DND-41 (cell line): ENCODE measurements at regions not wholly inside any gene's neighbourhood (a gene's known extent, or its start where the extent isn't known, plus 50 kb on each side); places are given as distances from the start of the nearest gene placed in this dataset.

ENCODE experiments used
- EZH2 ChIP-seq: IDR thresholded peaks from 3 replicates; pipeline ENCODE4 v1.6.1; 2012; ENCODE audit warnings: borderline replicate concordance, low read depth, mild to moderate bottlenecking, moderate library complexity, low read length, inconsistent platforms; ENCODE audit not compliant: severe bottlenecking
- TF ChIP-seq, protein P1 (sequence below): IDR thresholded peaks from 2 replicates; pipeline ENCODE4 v1.5.1; 2012; ENCODE audit warnings: borderline replicate concordance, low read length, moderate library complexity, mild to moderate bottlenecking; ENCODE audit not compliant: poor library complexity, severe bottlenecking; ENCODE audit errors: extremely low read depth

DNA sequence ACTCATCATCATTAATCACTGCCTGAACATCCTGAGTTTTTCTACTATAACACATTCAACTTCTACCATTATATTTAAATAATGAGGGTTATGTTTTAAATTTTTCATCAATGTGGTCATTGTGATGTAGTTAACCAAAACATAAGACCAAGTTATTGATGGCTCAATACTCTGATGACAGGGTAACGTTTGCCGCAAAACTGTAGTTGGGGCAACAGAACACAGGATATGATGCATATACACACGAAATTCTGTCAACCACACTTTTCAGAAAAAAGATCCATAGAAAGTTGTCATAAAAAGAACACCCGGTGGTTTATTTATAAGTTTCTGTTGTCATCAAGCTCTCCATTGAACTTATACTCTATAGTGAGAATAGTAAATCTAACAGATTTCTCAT, 121.7 kb upstream of the COL11A1 start:
- TF ChIP-seq, protein P1, sequence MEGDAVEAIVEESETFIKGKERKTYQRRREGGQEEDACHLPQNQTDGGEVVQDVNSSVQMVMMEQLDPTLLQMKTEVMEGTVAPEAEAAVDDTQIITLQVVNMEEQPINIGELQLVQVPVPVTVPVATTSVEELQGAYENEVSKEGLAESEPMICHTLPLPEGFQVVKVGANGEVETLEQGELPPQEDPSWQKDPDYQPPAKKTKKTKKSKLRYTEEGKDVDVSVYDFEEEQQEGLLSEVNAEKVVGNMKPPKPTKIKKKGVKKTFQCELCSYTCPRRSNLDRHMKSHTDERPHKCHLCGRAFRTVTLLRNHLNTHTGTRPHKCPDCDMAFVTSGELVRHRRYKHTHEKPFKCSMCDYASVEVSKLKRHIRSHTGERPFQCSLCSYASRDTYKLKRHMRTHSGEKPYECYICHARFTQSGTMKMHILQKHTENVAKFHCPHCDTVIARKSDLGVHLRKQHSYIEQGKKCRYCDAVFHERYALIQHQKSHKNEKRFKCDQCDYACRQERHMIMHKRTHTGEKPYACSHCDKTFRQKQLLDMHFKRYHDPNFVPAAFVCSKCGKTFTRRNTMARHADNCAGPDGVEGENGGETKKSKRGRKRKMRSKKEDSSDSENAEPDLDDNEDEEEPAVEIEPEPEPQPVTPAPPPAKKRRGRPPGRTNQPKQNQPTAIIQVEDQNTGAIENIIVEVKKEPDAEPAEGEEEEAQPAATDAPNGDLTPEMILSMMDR: no peak
- TF ChIP-seq EZH2: no peak
